Lower leg skin (tissue), 3 donors: ENCODE measurements at regions not wholly inside any gene's neighbourhood (a gene's known extent, or its start where the extent isn't known, plus 50 kb on each side); places are given as distances from the start of the nearest gene placed in this dataset.

Experiments
- POLR2A ChIP-seq, 2 donors: fragments of 450-650 bp; IDR thresholded peaks; one replicate each; pipeline ENCODE4 v1.6.1; 2016 to 2017; ENCODE audit warnings: antibody characterized with exemption in 2 of 2, mild to moderate bottlenecking in 1 of 2, moderate library complexity in 1 of 2
- TF ChIP-seq, protein P1 (sequence below), 3 donors: fragments of 450-650 bp; IDR thresholded peaks; one replicate each; pipeline ENCODE4 v1.5.1; 2016; ENCODE audit warnings: antibody characterized with exemption in 3 of 3, mild to moderate bottlenecking in 3 of 3, moderate library complexity in 2 of 3

DNA sequence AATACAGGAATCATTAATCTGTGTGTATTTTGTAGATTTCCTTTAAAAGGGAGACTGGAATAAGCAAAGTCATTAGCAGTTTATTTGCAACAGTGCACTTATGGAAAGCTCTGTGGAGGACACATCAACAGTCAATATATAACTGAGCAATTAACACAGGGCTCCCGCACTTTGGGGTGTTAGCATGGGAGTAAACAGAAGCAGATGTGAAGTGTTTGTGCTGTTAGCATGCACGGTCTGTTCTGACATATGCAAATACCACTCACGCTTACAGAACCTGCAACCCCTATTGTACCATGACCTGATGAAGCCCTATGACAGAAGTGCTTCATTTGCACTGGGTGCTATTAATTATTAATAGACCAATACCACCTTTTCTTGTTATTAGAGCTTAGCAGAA lies 118.9 kb downstream of the PPP1R3A start:
- TF ChIP-seq, protein P1, sequence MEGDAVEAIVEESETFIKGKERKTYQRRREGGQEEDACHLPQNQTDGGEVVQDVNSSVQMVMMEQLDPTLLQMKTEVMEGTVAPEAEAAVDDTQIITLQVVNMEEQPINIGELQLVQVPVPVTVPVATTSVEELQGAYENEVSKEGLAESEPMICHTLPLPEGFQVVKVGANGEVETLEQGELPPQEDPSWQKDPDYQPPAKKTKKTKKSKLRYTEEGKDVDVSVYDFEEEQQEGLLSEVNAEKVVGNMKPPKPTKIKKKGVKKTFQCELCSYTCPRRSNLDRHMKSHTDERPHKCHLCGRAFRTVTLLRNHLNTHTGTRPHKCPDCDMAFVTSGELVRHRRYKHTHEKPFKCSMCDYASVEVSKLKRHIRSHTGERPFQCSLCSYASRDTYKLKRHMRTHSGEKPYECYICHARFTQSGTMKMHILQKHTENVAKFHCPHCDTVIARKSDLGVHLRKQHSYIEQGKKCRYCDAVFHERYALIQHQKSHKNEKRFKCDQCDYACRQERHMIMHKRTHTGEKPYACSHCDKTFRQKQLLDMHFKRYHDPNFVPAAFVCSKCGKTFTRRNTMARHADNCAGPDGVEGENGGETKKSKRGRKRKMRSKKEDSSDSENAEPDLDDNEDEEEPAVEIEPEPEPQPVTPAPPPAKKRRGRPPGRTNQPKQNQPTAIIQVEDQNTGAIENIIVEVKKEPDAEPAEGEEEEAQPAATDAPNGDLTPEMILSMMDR (IDR thresholded peaks at IDR 0.05), result no peak
- TF ChIP-seq POLR2A (IDR thresholded peaks at IDR 0.05), result no peak
